Stimulated activated CD4-positive, alpha-beta T cell treated with anti-CD3 and anti-CD28 coated beads, Interleukin-15, amount 100 ng/mL, for 24 hours (primary cell): ENCODE measurements at regions not wholly inside any gene's neighbourhood (a gene's known extent, or its start where the extent isn't known, plus 50 kb on each side); places are given as distances from the start of the nearest gene placed in this dataset.
"Not testable (repeated sequence)": the region's sequence is repeated elsewhere in the genome, so short reads cannot be mapped to it uniquely, and the experiment has no call there.

ENCODE experiments used
- DNase-seq: peaks from one replicate; pipeline ENCODE4 v3.0.0-alpha.2; 2020

- no peak for DNase-seq
Observed at GRCh38 chr10:11663763-11664555, 52.5 kb upstream of the USP6NL start.

DNA sequence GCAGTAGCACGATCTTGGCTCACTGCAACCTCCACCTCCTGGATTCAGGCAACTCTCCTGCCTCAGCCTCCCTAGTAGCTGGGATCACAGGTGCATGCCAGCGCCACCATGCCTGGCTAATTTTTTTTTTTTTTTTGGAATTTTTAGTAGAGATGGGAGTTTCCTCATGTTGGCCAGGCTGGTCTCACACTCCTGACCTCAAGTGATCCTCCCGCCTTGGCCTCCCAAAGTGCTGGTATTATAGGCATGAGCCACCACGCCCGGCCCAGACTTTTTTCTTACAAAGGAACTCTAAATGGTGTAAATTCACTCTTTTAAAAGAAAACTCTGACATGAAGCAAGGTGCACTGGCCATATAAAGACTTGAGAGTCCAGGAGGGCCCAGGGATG lies 51.7 kb upstream of the USP6NL start:
- not testable (repeated sequence) for DNase-seq

GRCh38 chr10:11661441-11661840 lies 50.0 kb upstream of the USP6NL start:
- no peak for DNase-seq
